SJSA1 (cell line): ENCODE measurements at regions not wholly inside any gene's neighbourhood (a gene's known extent, or its start where the extent isn't known, plus 50 kb on each side); places are given as distances from the start of the nearest gene placed in this dataset.

ENCODE experiments used
- DNase-seq, 2 experiments: peaks; one replicate each; pipeline ENCODE4 v3.0.0-alpha.2; 2015 to 2020; ENCODE audit warnings: low spot score in 2 of 2, low read depth in 1 of 2
- H3K27ac ChIP-seq: fragments of 250-450 bp; sonication (Bioruptor Pico); 2 replicates; pipeline ENCODE4 v1.5.1; 2020; ENCODE audit warnings: mild to moderate bottlenecking, moderate library complexity
- H3K27me3 ChIP-seq: fragments of 250-450 bp; sonication (Bioruptor Pico); replicated peaks from 2 replicates; pipeline ENCODE4 v1.5.1; 2020; ENCODE audit warnings: mild to moderate bottlenecking, moderate library complexity
- H3K36me3 ChIP-seq: fragments of 250-450 bp; sonication (Bioruptor Pico); 2 replicates; pipeline ENCODE4 v1.5.1; 2020; ENCODE audit warnings: mild to moderate bottlenecking
- H3K4me1 ChIP-seq: fragments of 250-450 bp; sonication (Bioruptor Pico); replicated peaks from 2 replicates; pipeline ENCODE4 v1.6.1; 2021; ENCODE audit warnings: mild to moderate bottlenecking
- H3K4me3 ChIP-seq: fragments of 250-450 bp; sonication (Bioruptor Pico); 2 replicates; pipeline ENCODE4 v1.5.1; 2020; ENCODE audit warnings: mild to moderate bottlenecking
- H3K9me3 ChIP-seq: fragments of 250-450 bp; sonication (Bioruptor Pico); replicated peaks from 2 replicates; pipeline ENCODE4 v1.5.1; 2020; ENCODE audit warnings: mild to moderate bottlenecking

DNA sequence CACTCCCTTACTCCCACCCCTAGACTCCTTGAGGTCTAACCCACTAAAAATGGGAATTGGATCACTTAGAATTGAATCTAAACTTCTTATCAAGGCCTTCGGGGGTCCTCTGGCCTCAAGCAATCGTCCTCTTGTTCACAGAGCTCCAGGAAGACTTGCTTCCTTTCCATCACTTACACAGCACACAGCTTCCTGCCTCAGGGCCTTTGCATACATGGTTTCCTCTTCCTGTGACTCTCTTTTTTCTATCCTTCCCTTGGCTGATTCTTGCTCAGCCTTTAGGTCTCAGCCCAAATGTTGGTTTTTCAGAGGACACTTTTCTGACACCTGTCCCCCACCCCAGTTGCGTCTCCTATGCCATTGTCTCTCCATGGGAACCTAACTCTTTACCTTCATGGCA, 50.0 kb upstream of the ALDH1B1 start:
- Histone ChIP-seq H3K36me3 (no peaks in the 10 kb centered on the region), H3K9me3 (no peaks in the 10 kb centered on the region), H3K4me1 (no peaks in the 10 kb centered on the region), H3K4me3 (no peak overlapping the region), H3K27ac (no peak overlapping the region), H3K27me3 (no peaks in the 10 kb centered on the region)
- DNase-seq: no peak

DNA sequence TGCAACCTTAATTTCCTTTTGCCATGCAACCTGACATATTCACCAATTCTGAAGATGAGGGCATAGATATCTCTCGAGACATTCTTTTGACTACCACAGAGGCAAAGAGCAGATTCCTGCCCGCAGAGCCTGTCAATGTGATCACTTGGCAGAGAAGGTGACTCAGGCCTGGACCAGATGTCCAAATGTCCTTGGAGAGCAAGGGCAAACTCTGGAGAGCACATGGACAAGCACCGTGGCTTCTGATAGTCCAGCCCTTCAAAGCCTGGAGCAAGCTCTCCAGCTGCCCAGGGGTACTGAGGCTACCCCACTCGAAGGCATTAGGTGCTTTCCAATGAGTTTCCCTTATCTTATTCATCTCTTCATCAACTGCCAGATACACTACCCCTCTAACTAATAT, 50.4 kb upstream of the ALDH1B1 start:
- H3K36me3 ChIP-seq: no peaks in the 10 kb centered on the region

DNA sequence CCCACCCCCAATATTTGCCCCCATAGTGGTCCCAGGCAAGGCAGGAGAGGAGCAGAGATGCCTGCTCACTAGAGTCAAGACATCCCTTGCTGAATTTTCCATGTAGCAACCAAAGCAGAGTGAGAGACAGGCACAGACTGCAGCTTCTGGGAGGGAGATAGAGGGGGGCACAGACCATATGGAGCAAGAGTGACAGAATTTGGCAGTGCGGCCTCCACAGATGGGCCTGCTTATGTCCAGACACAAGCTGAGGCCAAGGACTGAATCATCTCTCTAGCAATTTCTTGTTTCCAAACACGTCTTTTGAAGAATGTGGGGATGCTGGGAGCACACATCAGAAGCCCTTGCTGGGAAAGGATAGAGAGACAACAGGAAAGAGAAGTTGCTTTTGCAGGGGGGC, 53.0 kb upstream of the ALDH1B1 start:
- Histone ChIP-seq H3K9me3 (no peaks in the 10 kb centered on the region), H3K36me3 (no peaks in the 10 kb centered on the region), H3K4me1 (no peaks in the 10 kb centered on the region), H3K4me3 (no peak overlapping the region), H3K27me3 (no peaks in the 10 kb centered on the region), H3K27ac (no peak overlapping the region)
- DNase-seq: no peak

More for the DNA sequence above, 50.4 kb upstream of the ALDH1B1 start:
- no peaks in the 10 kb centered on the region for H3K27me3 ChIP-seq
- no peaks in the 10 kb centered on the region for H3K4me1 ChIP-seq
- no peaks in the 10 kb centered on the region for H3K9me3 ChIP-seq
- no peak overlapping the region for H3K4me3 ChIP-seq
- H3K27ac ChIP-seq: no peak overlapping the region
- no peak for DNase-seq

DNA sequence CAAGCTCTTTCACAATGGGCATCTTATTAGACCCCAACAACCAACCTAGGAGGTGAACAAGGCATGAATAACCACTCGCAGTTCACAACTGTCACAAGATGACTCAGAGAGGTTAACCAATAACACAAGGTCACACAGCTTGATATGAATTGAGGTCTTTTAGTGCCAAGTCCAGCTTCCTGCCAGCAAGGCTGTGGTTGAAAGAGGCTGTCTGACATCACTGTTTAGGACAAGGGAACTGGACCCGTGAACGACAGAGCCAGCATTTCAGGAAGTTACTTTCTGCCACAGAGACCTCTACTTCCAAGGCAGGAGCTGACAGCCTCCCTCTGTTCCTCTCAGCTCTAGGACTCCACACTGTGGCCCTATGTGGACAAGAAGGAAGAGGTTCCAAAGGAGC, 53.4 kb upstream of the ALDH1B1 start:
- no peak for DNase-seq
- Histone ChIP-seq H3K36me3 (no peaks in the 10 kb centered on the region), H3K4me1 (no peaks in the 10 kb centered on the region), H3K27me3 (no peaks in the 10 kb centered on the region), H3K4me3 (no peak overlapping the region), H3K27ac (no peak overlapping the region), H3K9me3 (no peaks in the 10 kb centered on the region)

DNA sequence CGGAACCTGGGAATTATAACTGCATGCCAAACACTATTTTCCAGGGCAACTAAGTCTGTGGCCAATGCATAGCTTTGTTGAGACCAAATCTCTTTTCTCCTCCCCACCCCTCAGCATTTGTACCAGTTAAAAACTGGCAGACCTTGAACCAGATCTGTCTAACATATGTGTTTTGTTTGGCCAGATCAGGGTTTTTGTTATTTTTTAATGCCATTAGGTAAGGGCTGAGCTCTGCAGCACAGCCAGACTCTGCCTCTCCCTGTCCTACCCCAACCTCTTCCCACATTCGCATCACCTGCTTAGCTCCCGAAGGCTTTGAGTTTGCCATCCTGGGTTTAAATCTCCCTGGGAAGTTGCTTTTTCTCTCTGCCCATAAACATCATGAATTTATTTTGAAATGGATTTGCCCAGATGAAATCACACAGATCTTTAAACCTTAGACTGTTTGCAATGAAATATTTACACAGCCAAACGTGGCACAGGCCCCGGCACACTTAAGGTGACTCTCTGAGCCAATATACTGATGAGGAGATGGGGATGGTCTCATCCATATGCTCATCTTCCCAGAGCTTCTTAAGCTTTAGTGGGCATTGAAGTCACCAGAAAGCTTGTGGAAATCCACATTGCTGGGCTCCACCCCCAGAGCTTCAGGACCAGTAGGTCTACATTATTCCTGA, 54.0 kb upstream of the ALDH1B1 start:
- Histone ChIP-seq H3K36me3 (no peaks in the 10 kb centered on the region), H3K4me1 (no peaks in the 10 kb centered on the region), H3K4me3 (no peak overlapping the region), H3K27ac (no peak overlapping the region), H3K27me3 (no peaks in the 10 kb centered on the region), H3K9me3 (no peaks in the 10 kb centered on the region)
- no peak for DNase-seq

DNA sequence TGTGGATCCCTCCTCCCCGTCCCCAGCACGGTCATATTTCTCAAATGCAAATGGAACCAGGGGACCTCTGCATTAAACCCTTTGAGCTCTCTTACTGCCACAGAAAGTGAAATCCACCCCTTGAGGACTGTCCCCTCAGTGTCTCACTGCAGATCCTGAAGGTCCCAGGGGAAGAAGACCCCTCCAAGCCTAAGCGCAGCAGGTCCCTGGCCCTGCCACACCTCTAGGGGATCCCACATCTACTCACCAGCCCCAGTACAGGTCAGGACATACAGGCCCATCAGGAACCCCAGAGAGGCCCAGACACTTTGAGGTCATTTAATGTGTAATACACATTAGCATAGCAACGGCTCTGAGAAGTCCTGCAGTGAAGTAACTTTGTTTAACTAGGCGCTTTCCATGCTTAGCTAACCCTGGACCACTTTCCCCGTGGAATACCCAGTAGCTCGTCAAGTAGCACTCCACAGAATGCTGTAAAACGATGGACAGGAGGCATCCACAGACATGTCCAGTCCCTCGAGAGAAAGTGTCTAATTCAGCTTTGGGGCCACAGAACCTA, 54.7 kb upstream of the ALDH1B1 start:
- no peak for DNase-seq
- Histone ChIP-seq H3K27me3 (no peaks in the 10 kb centered on the region), H3K27ac (no peak overlapping the region), H3K9me3 (no peaks in the 10 kb centered on the region), H3K36me3 (no peaks in the 10 kb centered on the region), H3K4me1 (no peaks in the 10 kb centered on the region), H3K4me3 (no peak overlapping the region)

DNA sequence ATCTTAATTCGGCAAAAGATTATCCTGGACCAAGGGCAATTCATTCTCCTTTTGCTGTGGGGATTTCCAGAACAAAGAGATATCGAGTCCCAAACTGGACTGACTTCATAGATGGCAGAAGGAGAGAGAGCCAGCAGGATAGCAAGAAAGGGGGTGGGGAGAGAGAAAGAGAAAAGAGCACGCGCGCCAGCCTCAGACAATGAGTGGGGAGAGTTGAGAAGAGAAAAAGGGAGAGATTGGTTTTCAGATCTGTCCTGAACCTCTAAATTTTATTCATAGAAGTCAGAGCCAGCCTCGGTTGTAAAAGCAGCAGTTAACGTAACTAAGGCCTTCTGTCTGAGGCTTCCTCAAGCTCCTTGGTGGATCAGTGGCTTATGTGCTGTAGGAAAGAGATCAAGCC, 55.3 kb upstream of the ALDH1B1 start:
- no peaks in the 10 kb centered on the region for H3K27me3 ChIP-seq
- no peak for DNase-seq
- H3K36me3 ChIP-seq: no peaks in the 10 kb centered on the region
- H3K4me3 ChIP-seq: no peak overlapping the region
- no peak overlapping the region for H3K27ac ChIP-seq
- no peaks in the 10 kb centered on the region for H3K4me1 ChIP-seq
- no peaks in the 10 kb centered on the region for H3K9me3 ChIP-seq

DNA sequence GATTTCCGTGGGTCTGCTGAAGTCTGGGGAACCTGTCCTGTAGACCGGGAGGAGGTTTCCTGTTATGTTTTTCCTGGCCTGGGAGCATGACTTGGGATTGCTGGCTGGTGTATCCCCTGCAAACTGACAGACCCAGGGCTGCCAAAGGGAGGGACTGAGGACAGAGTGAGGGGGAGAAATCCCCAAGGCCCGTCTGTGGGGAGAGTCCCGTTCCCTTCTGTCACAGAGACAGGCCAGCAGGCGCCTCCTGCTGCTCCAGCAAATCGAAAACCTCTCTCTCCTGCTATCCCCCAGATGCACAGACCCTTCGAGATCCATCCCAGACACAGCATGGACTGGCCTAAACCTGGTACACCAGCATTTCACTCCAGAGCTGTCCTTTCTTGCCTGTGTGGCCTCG, 56.2 kb upstream of the ALDH1B1 start:
- Histone ChIP-seq H3K9me3 (no peaks in the 10 kb centered on the region), H3K27me3 (no peaks in the 10 kb centered on the region), H3K4me1 (no peaks in the 10 kb centered on the region), H3K27ac (no peak overlapping the region), H3K36me3 (no peaks in the 10 kb centered on the region), H3K4me3 (no peak overlapping the region)
- DNase-seq: no peak

DNA sequence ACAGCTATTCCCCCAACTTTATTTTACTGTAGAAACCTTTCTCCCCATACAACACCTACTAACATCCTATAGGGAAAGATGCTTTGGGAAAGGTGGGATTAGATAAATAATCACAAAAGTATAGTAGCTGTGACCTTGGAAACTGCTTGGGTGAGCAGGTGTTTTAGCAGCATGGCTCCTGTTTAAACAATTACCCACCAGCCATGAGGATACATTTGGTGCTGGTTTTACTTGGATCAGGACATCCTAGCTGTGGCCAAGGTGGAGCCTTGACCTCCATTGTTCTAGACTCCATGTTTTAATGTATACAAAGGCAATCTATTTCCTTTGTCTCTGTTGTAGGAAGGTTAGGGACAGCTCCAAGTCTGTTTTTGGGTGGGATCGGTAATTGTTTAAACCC, 56.8 kb upstream of the ALDH1B1 start:
- no peaks in the 10 kb centered on the region for H3K9me3 ChIP-seq
- no peak overlapping the region for H3K27ac ChIP-seq
- H3K36me3 ChIP-seq: no peaks in the 10 kb centered on the region
- no peaks in the 10 kb centered on the region for H3K27me3 ChIP-seq
- H3K4me3 ChIP-seq: no peak overlapping the region
- H3K4me1 ChIP-seq: no peaks in the 10 kb centered on the region
- DNase-seq: no peak

DNA sequence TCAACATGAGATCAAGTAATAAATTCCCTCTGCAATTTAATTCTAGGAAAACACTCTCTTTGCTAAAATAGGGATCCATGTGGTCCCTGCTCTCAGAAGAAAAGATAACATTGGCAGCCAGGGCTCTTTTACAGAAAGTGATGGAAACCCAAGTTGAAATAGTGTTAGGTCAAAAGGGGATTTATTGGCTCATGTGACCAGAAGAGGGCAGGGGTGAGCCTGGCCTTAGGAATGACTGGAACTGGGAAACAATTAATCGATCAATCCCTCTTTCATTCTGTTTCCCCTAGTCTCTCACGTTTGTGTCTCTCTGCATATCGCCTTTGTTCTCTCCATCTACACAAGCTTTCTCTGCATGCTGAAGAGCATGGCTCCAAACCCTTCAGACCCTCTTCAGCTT, 58.3 kb upstream of the ALDH1B1 start:
- Histone ChIP-seq H3K27ac (no peak overlapping the region), H3K36me3 (no peaks in the 10 kb centered on the region)
- DNase-seq: no peak

DNA sequence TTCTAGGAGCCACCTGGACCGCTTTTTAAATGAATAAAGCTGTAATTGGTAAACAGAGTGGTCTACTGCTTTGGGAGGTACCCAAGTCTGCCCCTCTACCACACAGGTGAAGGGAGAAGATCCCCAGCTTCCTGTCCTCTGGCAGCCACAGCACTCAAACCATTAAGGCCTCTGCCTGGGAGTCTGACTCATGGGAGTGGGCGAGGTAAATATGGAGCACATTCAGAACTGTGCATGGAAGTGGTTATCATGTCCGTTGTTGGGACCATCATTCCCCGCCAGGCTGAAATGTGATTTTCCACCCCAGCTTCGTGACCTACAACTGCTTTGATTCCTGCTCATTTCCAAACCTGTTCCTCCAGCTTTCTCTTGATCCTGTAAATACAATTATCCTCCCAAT, 59.5 kb upstream of the ALDH1B1 start:
- H3K9me3 ChIP-seq: no peaks in the 10 kb centered on the region
- no peaks in the 10 kb centered on the region for H3K4me1 ChIP-seq
- no peak overlapping the region for H3K27ac ChIP-seq
- H3K4me3 ChIP-seq: no peak overlapping the region
- no peak for DNase-seq
- H3K27me3 ChIP-seq: no peaks in the 10 kb centered on the region
- H3K36me3 ChIP-seq: no peaks in the 10 kb centered on the region

More for the DNA sequence above, 58.3 kb upstream of the ALDH1B1 start:
- Histone ChIP-seq H3K27me3 (no peaks in the 10 kb centered on the region), H3K9me3 (no peaks in the 10 kb centered on the region), H3K4me1 (no peaks in the 10 kb centered on the region), H3K4me3 (no peak overlapping the region)

DNA sequence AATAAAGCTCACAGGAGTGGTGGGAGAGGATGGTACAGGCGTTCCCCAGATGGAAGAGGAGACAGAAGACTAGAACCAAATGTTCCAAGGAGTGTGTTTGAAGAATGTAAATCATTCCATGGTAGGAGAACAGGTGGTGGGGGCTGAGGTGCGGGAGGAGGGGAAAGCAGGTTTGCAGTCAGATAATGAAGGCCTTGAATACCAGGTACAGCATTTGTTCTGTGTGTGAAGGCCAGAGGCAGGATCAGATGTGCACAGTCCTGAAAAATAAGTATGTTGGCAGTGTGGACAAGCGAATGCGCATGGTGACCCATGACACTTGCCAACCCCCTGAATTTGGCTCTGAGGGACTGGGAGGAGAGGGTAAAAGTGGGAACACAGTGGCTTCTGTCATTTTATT, 59.9 kb upstream of the ALDH1B1 start:
- Histone ChIP-seq H3K9me3 (no peaks in the 10 kb centered on the region), H3K27me3 (no peaks in the 10 kb centered on the region), H3K27ac (no peak overlapping the region)

DNA sequence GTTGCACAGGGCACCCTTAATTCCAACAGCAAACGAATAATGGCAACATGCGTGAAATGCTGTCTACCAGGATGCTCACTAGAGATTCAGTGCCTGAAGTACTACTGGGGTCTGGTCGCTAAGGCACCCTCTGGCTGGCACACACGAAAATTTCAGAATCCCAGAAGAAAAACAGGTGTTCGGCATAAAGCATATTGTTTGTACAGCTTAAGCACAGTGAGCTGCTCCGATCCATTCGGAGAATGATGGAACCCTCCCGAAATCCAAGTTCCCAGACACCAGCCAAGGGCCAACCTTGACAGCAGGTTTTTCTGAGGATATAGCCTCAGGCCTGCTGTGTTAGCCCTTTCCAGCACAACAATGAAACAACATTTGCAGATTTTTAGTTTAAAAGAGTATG, 61.4 kb upstream of the ALDH1B1 start:
- Histone ChIP-seq H3K27me3 (no peaks in the 10 kb centered on the region), H3K9me3 (no peaks in the 10 kb centered on the region), H3K36me3 (no peaks in the 10 kb centered on the region), H3K27ac (no peak overlapping the region), H3K4me3 (no peak overlapping the region), H3K4me1 (no peaks in the 10 kb centered on the region)
- DNase-seq: no peak

More for the DNA sequence above, 59.9 kb upstream of the ALDH1B1 start:
- no peaks in the 10 kb centered on the region for H3K36me3 ChIP-seq
- no peak overlapping the region for H3K4me3 ChIP-seq
- no peaks in the 10 kb centered on the region for H3K4me1 ChIP-seq
- no peak for DNase-seq

DNA sequence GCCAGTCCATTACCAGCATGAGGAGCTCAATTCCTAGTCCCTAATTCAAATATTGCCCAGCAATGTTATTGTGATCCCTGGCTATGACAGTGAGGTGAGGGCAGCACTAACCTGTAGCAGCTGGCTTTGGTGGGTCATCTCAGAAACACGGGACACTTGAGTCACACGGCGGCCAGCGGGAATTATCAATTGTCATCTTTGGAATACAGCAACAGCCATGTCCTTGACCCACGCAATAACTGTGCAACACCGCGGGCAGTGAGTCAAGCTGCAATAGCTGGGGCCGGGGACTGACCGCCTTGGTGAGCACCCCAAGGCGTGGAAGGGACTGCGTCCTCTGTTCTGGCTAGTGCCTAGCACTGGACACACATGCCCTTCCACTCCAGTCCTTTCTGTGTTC, 62.5 kb upstream of the ALDH1B1 start:
- H3K9me3 ChIP-seq: no peaks in the 10 kb centered on the region
- H3K4me1 ChIP-seq: no peaks in the 10 kb centered on the region
- no peak for DNase-seq
- no peak overlapping the region for H3K27ac ChIP-seq
- H3K27me3 ChIP-seq: no peaks in the 10 kb centered on the region
- H3K4me3 ChIP-seq: no peak overlapping the region
- H3K36me3 ChIP-seq: no peaks in the 10 kb centered on the region

DNA sequence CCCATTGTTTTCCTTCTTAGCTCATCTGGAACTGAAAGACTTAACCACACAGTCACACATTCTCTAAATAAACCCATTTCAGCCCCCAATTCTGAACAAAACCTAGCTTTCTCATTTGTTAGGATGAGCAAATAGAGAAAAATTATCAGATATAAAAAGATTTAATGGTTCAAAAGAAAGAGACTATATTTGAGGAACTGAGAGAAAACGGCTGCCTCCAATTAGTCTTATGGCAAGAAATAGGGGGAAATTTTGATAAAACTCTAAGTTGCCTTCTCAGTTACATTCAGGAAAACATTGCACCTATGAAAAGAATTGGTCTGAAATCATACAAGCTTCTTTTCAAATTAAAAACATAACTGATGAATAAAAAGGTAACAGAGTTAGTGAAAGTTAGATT, 63.7 kb upstream of the ALDH1B1 start:
- Histone ChIP-seq H3K27ac (no peak overlapping the region), H3K4me3 (no peak overlapping the region)

More for the DNA sequence above, 63.7 kb upstream of the ALDH1B1 start:
- Histone ChIP-seq H3K9me3 (no peaks in the 10 kb centered on the region), H3K27me3 (no peaks in the 10 kb centered on the region), H3K4me1 (no peaks in the 10 kb centered on the region), H3K36me3 (no peaks in the 10 kb centered on the region)
- no peak for DNase-seq
